ENCODE measurements at regions not wholly inside any gene's neighbourhood (a gene's known extent, or its start where the extent isn't known, plus 50 kb on each side); places are given as distances from the start of the nearest gene placed in this dataset.

DNA sequence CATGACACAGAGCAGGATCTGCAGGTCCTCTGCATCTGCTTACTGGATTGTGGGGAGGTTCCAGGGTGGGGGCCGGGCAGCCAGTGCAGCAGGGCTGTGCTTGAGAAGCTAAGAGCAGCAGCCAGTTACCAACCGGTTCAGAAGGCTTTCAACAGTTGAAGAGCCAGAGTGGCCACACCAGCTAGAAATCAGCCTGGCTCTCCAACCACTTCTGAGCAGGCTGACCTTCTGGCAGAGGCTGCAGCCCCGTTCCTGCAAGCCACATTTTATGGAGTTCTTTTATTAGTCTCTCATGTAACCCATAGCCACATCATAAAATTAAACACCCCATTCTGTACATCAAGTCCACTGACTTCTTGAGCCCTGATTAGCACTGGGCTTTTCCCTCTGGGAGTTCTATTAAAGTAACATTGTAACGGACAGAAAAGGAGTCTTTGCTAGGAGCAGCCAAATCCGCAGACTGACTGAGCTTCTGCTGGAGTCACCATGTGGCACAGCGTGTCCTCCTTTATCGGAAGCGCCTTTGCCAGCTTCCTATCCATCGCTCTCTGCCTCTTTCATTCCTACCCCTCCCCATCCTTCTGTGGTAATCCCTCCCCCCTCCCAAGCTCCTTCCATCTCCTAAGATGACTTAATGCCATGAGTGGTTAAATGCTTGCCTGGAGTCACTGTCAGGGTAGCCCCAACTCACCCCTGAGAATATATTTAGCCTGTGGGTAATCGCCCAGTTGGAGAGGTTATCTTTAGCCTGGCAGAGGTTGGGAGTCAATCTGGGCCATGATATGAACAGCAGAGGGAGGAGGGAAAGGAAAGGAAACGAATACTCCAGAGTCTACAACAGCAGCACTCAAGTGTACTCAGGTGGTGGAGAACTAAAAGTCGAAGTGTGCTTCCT lies 138.5 kb upstream of the HES1 start:
- no peak for DNase-seq (ENCODE audit: low read depth)
- H3K4me3 ChIP-seq (ENCODE audit: low read length) = no peak overlapping the region
- TF ChIP-seq, protein P1, sequence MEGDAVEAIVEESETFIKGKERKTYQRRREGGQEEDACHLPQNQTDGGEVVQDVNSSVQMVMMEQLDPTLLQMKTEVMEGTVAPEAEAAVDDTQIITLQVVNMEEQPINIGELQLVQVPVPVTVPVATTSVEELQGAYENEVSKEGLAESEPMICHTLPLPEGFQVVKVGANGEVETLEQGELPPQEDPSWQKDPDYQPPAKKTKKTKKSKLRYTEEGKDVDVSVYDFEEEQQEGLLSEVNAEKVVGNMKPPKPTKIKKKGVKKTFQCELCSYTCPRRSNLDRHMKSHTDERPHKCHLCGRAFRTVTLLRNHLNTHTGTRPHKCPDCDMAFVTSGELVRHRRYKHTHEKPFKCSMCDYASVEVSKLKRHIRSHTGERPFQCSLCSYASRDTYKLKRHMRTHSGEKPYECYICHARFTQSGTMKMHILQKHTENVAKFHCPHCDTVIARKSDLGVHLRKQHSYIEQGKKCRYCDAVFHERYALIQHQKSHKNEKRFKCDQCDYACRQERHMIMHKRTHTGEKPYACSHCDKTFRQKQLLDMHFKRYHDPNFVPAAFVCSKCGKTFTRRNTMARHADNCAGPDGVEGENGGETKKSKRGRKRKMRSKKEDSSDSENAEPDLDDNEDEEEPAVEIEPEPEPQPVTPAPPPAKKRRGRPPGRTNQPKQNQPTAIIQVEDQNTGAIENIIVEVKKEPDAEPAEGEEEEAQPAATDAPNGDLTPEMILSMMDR (conservative IDR thresholded peaks at IDR 0.05; ENCODE audit: low read depth, low read length) = no peak

DNA sequence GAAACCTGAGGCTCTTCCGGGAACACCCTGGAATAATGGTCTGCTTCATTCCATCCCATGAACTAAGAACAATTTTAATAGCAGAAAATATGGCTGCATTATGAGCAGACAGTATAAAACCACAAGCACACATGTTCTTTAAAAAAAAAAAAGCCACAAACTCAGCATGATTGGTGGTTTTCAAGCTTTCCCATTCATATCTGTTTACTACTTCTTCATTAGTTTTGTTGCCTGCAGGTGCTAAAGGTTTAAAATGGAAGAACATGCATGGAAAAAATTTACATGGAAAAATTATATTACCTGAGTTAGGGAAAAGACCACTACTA lies 137.9 kb upstream of the HES1 start:
- DNase-seq (ENCODE audit: low read depth) = no peak
- TF ChIP-seq, protein P1 (conservative IDR thresholded peaks at IDR 0.05; ENCODE audit: low read depth, low read length) = no peak
- H3K4me3 ChIP-seq (ENCODE audit: low read length) = no peak overlapping the region

DNA sequence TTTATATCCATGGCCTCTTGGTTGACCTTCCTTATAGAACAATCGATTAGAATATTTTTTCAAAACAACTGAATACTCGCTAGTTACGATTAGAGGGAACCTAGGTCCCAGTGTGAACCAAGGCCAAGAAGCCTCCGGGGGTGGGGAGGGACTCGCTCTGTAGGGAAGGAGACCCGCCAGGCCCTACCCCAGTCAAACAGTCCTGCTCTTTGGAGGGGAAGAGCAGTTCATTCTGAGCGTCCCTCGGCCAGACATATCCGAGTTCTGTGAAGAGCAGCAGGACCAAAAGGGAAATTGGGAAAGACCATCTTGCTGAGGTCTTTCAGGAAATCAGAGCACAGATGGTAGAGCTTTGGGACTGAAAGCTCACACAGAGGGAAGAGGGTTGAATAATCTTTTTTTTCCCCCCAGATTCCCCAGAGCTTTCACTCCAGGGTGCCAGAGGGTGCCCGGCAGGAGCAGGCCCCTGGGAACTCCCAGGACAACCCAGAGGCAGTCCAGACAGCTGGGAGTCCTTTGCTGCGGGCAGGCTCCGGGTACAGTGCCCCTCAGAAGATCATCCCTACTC lies 137.2 kb upstream of the HES1 start:
- no peak for DNase-seq (ENCODE audit: low read depth)
- TF ChIP-seq, protein P1 (conservative IDR thresholded peaks at IDR 0.05; ENCODE audit: low read depth, low read length) = no peak
- no peak overlapping the region for H3K4me3 ChIP-seq (ENCODE audit: low read length)

- TF ChIP-seq, protein P1 (conservative IDR thresholded peaks at IDR 0.05; ENCODE audit: low read depth, low read length) = no peak
- H3K4me3 ChIP-seq (ENCODE audit: low read length) = no peak overlapping the region
- DNase-seq (ENCODE audit: low read depth) = no peak
Observed at GRCh38 chr3:194000100-194000499, 135.8 kb upstream of the HES1 start.

DNA sequence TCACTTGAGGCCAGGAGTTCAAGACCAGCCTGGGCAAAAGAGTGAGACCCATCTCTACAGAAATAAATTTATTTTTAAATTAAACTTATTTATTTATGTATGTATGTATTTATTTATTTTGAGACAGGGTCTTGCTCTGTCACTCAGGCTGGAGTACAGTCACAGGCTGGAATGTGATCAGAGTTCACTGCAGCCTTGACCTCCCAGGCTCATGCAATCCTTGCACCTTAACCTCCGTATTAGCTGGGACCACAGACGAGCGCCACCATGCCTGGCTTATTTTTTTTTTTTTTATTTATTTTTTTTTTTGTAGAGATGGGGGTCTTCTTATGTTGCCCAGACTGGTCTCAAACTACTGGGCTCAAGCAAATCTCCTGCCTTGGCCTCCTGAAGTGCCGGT lies 135.2 kb upstream of the HES1 start:
- TF ChIP-seq, protein P1 (conservative IDR thresholded peaks at IDR 0.05; ENCODE audit: low read depth, low read length) = no peak
- no peak for DNase-seq (ENCODE audit: low read depth)
- H3K4me3 ChIP-seq (ENCODE audit: low read length) = no peak overlapping the region

DNA sequence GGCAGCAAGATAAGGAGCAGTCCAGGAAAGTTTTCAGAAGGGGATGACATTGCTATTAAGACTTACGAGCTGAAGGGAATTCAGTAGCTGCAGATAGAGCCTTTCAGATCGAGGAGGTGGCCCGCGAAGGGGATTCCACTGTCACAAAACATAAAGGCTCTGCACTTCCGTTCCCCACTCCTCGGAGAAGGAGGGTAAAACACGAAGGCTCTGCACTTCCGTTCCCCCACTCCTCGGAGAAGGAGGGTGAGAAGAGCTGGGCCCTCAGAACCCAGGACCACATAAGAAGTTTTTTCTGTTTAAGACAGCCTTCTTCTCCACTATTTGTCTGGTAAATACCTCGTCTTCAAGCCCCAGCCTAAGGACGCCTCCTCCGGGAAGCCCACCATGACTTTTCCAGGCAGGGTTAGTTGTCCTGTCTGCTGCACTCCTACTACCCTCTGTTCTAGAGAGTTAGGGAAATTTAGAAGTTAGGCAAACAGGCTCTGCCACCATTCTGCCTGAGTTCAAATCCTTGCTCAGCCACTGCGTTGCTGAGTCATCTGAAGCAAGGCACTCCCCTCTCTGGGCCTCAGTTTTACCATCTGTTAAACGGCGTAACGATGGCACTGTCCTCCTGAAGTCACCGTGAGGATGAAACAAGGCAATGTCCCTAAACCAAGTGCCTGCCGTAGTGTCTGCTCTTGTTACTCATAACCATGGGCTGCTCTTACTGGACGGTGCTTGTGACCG lies 134.1 kb upstream of the HES1 start:
- no peak overlapping the region for H3K4me3 ChIP-seq (ENCODE audit: low read length)
- no peak for DNase-seq (ENCODE audit: low read depth)
- TF ChIP-seq, protein P1 (conservative IDR thresholded peaks at IDR 0.05; ENCODE audit: low read depth, low read length) = no peak
